H1 (cell line): ENCODE measurements at regions not wholly inside any gene's neighbourhood (a gene's known extent, or its start where the extent isn't known, plus 50 kb on each side); places are given as distances from the start of the nearest gene placed in this dataset.

Experiments used
- CTCF ChIA-PET: fragments of 300-600 bp; sonication (Branson Sonifier 250); formaldehyde crosslinking; loops from one replicate; lab custom pipeline; 2021; ENCODE audit not compliant: partially characterized antibody; lab: Charles Lee
- POLR2A ChIA-PET: fragments of 300-600 bp; sonication (Branson Sonifier 250); formaldehyde crosslinking; loops from one replicate; lab custom pipeline; 2021; ENCODE audit warnings: inconsistent platforms; ENCODE audit not compliant: partially characterized antibody; lab: Charles Lee
- DNase-seq, 2 experiments: peaks; one replicate each; pipeline versions ENCODE4 v3.0.0 to v3.0.0-alpha.2; 2010 to 2022; ENCODE audit warnings: low spot score in 2 of 2, low read depth in 1 of 2, mixed read lengths in 1 of 2
- FAIRE-seq: peaks from 2 replicates; lab custom pipeline; 2011; peaks lifted over from hg19 to GRCh38; lab: Jason Lieb, UNC
- H2AFZ ChIP-seq: 2 replicates; pipeline ENCODE4 v1.8.1; 2012; ENCODE audit warnings: low read length, inconsistent platforms
- H2AK5ac ChIP-seq: 2 replicates; pipeline ENCODE4 v1.6.1; 2013; ENCODE audit warnings: low read depth, low read length
- H2BK120ac ChIP-seq: replicated peaks from 2 replicates; pipeline ENCODE3; 2013; ENCODE audit warnings: low read depth, low read length, inconsistent platforms
- H2BK12ac ChIP-seq: 2 replicates; pipeline ENCODE4 v1.6.1; 2013; ENCODE audit warnings: low read depth, low read length
- H2BK15ac ChIP-seq: 2 replicates; pipeline ENCODE4 v1.6.1; 2013; ENCODE audit warnings: low read length
- H2BK20ac ChIP-seq: 2 replicates; pipeline ENCODE4 v1.6.1; 2013; ENCODE audit warnings: low read length
- H2BK5ac ChIP-seq: 2 replicates; pipeline ENCODE4 v1.6.1; 2013; ENCODE audit warnings: low read depth, low read length
- H3K14ac ChIP-seq: 2 replicates; pipeline ENCODE4 v1.6.1; 2013; ENCODE audit warnings: inconsistent platforms; ENCODE audit not compliant: insufficient read length
- H3K18ac ChIP-seq: 2 replicates; pipeline ENCODE4 v1.6.1; 2013; ENCODE audit warnings: low read length; ENCODE audit errors: extremely low read depth
- H3K23ac ChIP-seq: 2 replicates; pipeline ENCODE4 v1.6.1; 2013; ENCODE audit warnings: inconsistent platforms; ENCODE audit not compliant: insufficient read length
- H3K23me2 ChIP-seq: 2 replicates; pipeline ENCODE4 v1.6.1; 2013; ENCODE audit warnings: low read depth, low read length
- H3K27ac ChIP-seq: 2 replicates; pipeline ENCODE4 v1.6.1; 2011; ENCODE audit warnings: low read depth, low read length, inconsistent platforms
- H3K27me3 ChIP-seq, 4 experiments: replicated peaks in 1 of 4; 1 replicate in 1 of 4; 2 replicates in 3 of 4; pipeline versions ENCODE4 v1.6.1 to v1.8.1; 2011 to 2013; ENCODE audit warnings: low read length in 3 of 4, mild to moderate bottlenecking in 3 of 4, inconsistent platforms in 2 of 4, mixed read lengths in 2 of 4, moderate library complexity in 1 of 4; ENCODE audit not compliant: control insufficient read depth in 3 of 4, insufficient read depth in 3 of 4; ENCODE audit errors: extremely low read depth in 1 of 4
- H3K36me3 ChIP-seq, 4 experiments: 2 replicates each; pipeline versions ENCODE4 v1.6.1 to v1.8.1; 2011 to 2013; ENCODE audit warnings: mild to moderate bottlenecking in 4 of 4, low read length in 3 of 4, moderate library complexity in 2 of 4, control low read depth in 1 of 4, inconsistent platforms in 1 of 4; ENCODE audit not compliant: insufficient read depth in 4 of 4, control insufficient read depth in 2 of 4
- H3K4ac ChIP-seq: replicated peaks from 2 replicates; pipeline ENCODE3; 2013; ENCODE audit warnings: low read length, low read depth, mixed read lengths, inconsistent platforms; ENCODE audit not compliant: insufficient read length
- H3K4me1 ChIP-seq, 4 experiments: replicated peaks in 1 of 4; 1 replicate in 1 of 4; 2 replicates in 3 of 4; pipeline versions ENCODE4 v1.6.1 to v1.8.1; 2011 to 2013; ENCODE audit warnings: low read length in 3 of 4, inconsistent platforms in 2 of 4, mixed read lengths in 1 of 4; ENCODE audit not compliant: insufficient read depth in 4 of 4, control insufficient read depth in 3 of 4
- H3K4me2 ChIP-seq, 2 experiments: 2 replicates each; pipeline versions ENCODE4 v1.6.1 to v1.8.1; 2011 to 2013; ENCODE audit warnings: low read depth in 2 of 2, low read length in 2 of 2, control low read depth in 1 of 2, inconsistent platforms in 1 of 2, mild to moderate bottlenecking in 1 of 2; ENCODE audit not compliant: insufficient read depth in 1 of 2
- H3K4me3 ChIP-seq, 4 experiments: fragments of 200-600, 300-600 bp in 1 of 4; sonication (generic), shearing (Covaris generic), sonication (Bioruptor Twin) in 1 of 4; 2 replicates each; pipeline versions ENCODE4 v1.5.1 to v1.8.1; 2011 to 2016; ENCODE audit warnings: low read length in 4 of 4, low read depth in 3 of 4, control low read depth in 2 of 4, inconsistent platforms in 2 of 4, mild to moderate bottlenecking in 2 of 4, mixed read lengths in 1 of 4, moderate library complexity in 1 of 4; ENCODE audit not compliant: insufficient read depth in 2 of 4; ENCODE audit errors: extremely low read depth in 1 of 4
- H3K56ac ChIP-seq: replicated peaks from 2 replicates; pipeline ENCODE3; 2013; ENCODE audit warnings: low read depth, mild to moderate bottlenecking, mixed read lengths, low read length, inconsistent platforms; ENCODE audit not compliant: insufficient read length
- H3K79me1 ChIP-seq: 2 replicates; pipeline ENCODE4 v1.6.1; 2013; ENCODE audit warnings: low read depth, low read length, control low read depth
- H3K79me2 ChIP-seq, 2 experiments: 2 replicates each; pipeline versions ENCODE4 v1.6.1 to v1.8.1; 2012 to 2013; ENCODE audit warnings: low read length in 2 of 2, mild to moderate bottlenecking in 2 of 2, inconsistent platforms in 1 of 2; ENCODE audit not compliant: insufficient read depth in 2 of 2, control insufficient read depth in 1 of 2
- H3K9ac ChIP-seq, 4 experiments: replicated peaks in 1 of 4; 1 replicate in 1 of 4; 2 replicates in 3 of 4; pipeline versions ENCODE4 v1.6.1 to v1.8.1; 2011 to 2013; ENCODE audit warnings: low read depth in 3 of 4, low read length in 3 of 4, control low read depth in 2 of 4, mild to moderate bottlenecking in 2 of 4, moderate library complexity in 2 of 4, inconsistent platforms in 1 of 4; ENCODE audit errors: extremely low read depth in 1 of 4
- H3K9me3 ChIP-seq, 2 experiments: 2 replicates each; pipeline versions ENCODE4 v1.6.1 to v1.8.1; 2012 to 2013; ENCODE audit warnings: mild to moderate bottlenecking in 2 of 2, moderate library complexity in 2 of 2, control low read depth in 1 of 2, inconsistent platforms in 1 of 2, low read depth in 1 of 2, low read length in 1 of 2, mixed read lengths in 1 of 2; ENCODE audit not compliant: insufficient read depth in 2 of 2
- H4K20me1 ChIP-seq, 2 experiments: replicated peaks in 1 of 2; 2 replicates each; pipeline versions ENCODE3 to v1.8.1; 2011 to 2013; ENCODE audit warnings: inconsistent platforms in 2 of 2, low read length in 2 of 2, mild to moderate bottlenecking in 1 of 2; ENCODE audit not compliant: insufficient read depth in 2 of 2, control insufficient read depth in 1 of 2
- H4K5ac ChIP-seq: 2 replicates; pipeline ENCODE4 v1.6.1; 2013; ENCODE audit warnings: low read length, low read depth, mixed read lengths, inconsistent platforms; ENCODE audit not compliant: insufficient read length
- H4K8ac ChIP-seq: 2 replicates; pipeline ENCODE4 v1.8.0; 2013; ENCODE audit warnings: mild to moderate bottlenecking, moderate library complexity, low read length, inconsistent platforms; ENCODE audit not compliant: insufficient read depth; ENCODE audit errors: extremely low read depth
- H4K91ac ChIP-seq: replicated peaks from 2 replicates; pipeline ENCODE3; 2013; ENCODE audit warnings: low read length, mixed read lengths, inconsistent platforms; ENCODE audit not compliant: insufficient read length
- E2F6 ChIP-seq: IDR thresholded peaks from 2 replicates; pipeline ENCODE4 v1.6.1; 2012; ENCODE audit warnings: inconsistent platforms
- RAD21 ChIP-seq, 2 experiments: IDR thresholded peaks in 1 of 2; conservative IDR thresholded peaks in 1 of 2; 2 replicates each; pipeline ENCODE4 v1.6.1; 2011; ENCODE audit warnings: low read depth in 2 of 2, low read length in 2 of 2, improper control_type of control experiment in 1 of 2, inconsistent platforms in 1 of 2, mild to moderate bottlenecking in 1 of 2, moderate library complexity in 1 of 2
- WGBS, 2 experiments: shearing (Covaris generic) in 1 of 2; methylation state at CpG; one replicate each; pipeline versions ENCODE4 v1.1.6 to v1.1.7; 2013 to 2015; ENCODE audit warnings: low lambda C conversion rate in 2 of 2, mixed read lengths in 2 of 2, inconsistent platforms in 1 of 2, low coverage in 1 of 2, missing lambda C conversion rate in 1 of 2; ENCODE audit not compliant: insufficient replicate concordance in 2 of 2, insufficient coverage in 1 of 2, insufficient read length in 1 of 2; ENCODE audit errors: extremely low coverage in 1 of 2, missing lambda C conversion rate in 1 of 2; 5-methylcytosine and 5-hydroxymethylcytosine counted together

- Histone ChIP-seq H3K4me1 (no peaks in the 10 kb centered on the region), H4K20me1 (no peaks in the 10 kb centered on the region), H3K27me3 (no peaks in the 10 kb centered on the region), H4K91ac (no peak overlapping the region), H2BK20ac (no peak overlapping the region), H2BK5ac (no peak overlapping the region), H2AK5ac (no peak overlapping the region), H3K36me3 (no peaks in the 10 kb centered on the region), H3K4me3 (no peak overlapping the region), H3K79me2 (no peaks in the 10 kb centered on the region), H2BK120ac (no peak overlapping the region), H3K4ac (no peak overlapping the region), H3K23me2 (no peaks in the 10 kb centered on the region), H3K18ac (no peak overlapping the region), H3K9me3 (no peaks in the 10 kb centered on the region), H3K14ac (no peak overlapping the region), H2BK12ac (no peak overlapping the region), H3K9ac (no peak overlapping the region), H2BK15ac (no peak overlapping the region), H3K23ac (no peak overlapping the region), H3K4me2 (no peak overlapping the region), H4K5ac (no peak overlapping the region), H3K27ac (no peak overlapping the region), H3K56ac (no peak overlapping the region), H2AFZ (no peak overlapping the region), H4K8ac (no peak overlapping the region), H3K79me1 (no peaks in the 10 kb centered on the region)
- no peak for FAIRE-seq
- ChIA-PET CTCF (interaction anchor here (1.2 kb wide), 1 partner anchor 8 kb away, joined by 3 read pairs; no protein-coding TSS in a partner anchor), POLR2A (no interaction called here)
- 90% methylated on average over 3 of the region's 3 CpGs; no CpG with 5 or more reads in 1 of the 2 experiments for WGBS, 2 experiments
- TF ChIP-seq RAD21 (IDR thresholded peaks at IDR 0.05 in 1 of 2, conservative IDR thresholded peaks at IDR 0.05 in 1 of 2; ENCODE audit: low read depth in 2 of 2, low read length in 2 of 2) (no peak), E2F6 (no peak)
- no peak for DNase-seq
These were observed 666.6 kb upstream of the CCDC54 start for GRCh38 chr3:106710596-106710995.
